Neural progenitor cell (in vitro differentiated cells): ENCODE measurements at regions not wholly inside any gene's neighbourhood (a gene's known extent, or its start where the extent isn't known, plus 50 kb on each side); places are given as distances from the start of the nearest gene placed in this dataset.
A peak's percentile ranks its signal among the peaks of the same experiment; 100 is the strongest.

Experiments
- DNase-seq: peaks from one replicate; pipeline ENCODE4 v3.0.0-alpha.2; 2016; ENCODE audit warnings: low spot score
- H2AFZ ChIP-seq: fragments of 200-600 bp; sonication (generic); replicated peaks from 2 replicates; pipeline ENCODE4 v1.6.1; 2016; ENCODE audit warnings: antibody characterized with exemption
- H3F3A ChIP-seq: fragments of 200-600 bp; sonication (generic); 2 replicates; pipeline ENCODE4 v1.6.1; 2016; ENCODE audit warnings: antibody characterized with exemption, low read depth
- H3K27ac ChIP-seq: fragments of 200-600 bp; sonication (generic); 2 replicates; pipeline ENCODE4 v1.5.1; 2016; ENCODE audit warnings: mild to moderate bottlenecking
- H3K27me3 ChIP-seq: fragments of 200-600 bp; sonication (generic); 2 replicates; pipeline ENCODE4 v1.6.1; 2016; ENCODE audit warnings: mild to moderate bottlenecking, moderate library complexity
- H3K36me3 ChIP-seq: fragments of 200-600 bp; sonication (generic); 2 replicates; pipeline ENCODE4 v1.5.1; 2016
- H3K4me1 ChIP-seq: fragments of 200-600 bp; sonication (generic); 2 replicates; pipeline ENCODE4 v1.6.1; 2016; ENCODE audit warnings: mixed run types
- H3K4me2 ChIP-seq: fragments of 200-600 bp; sonication (generic); 2 replicates; pipeline ENCODE4 v1.6.1; 2016
- H3K4me3 ChIP-seq: fragments of 200-600 bp; sonication (generic); 2 replicates; pipeline ENCODE4 v1.5.1; 2016
- H3K79me2 ChIP-seq: fragments of 200-600 bp; sonication (generic); 2 replicates; pipeline ENCODE4 v1.6.1; 2016; ENCODE audit warnings: low read depth
- H3K9ac ChIP-seq: fragments of 200-600 bp; sonication (generic); 2 replicates; pipeline ENCODE4 v1.6.1; 2016
- H3K9me3 ChIP-seq: fragments of 200-600 bp; sonication (generic); 2 replicates; pipeline ENCODE4 v1.5.1; 2016; ENCODE audit warnings: low read depth
- H4K20me1 ChIP-seq: fragments of 200-600 bp; sonication (generic); 2 replicates; pipeline ENCODE4 v1.6.1; 2016; ENCODE audit warnings: low read depth
- H3K27ac Mint-ChIP-seq: 3 replicates; pipeline ENCODE4 v1.8.0; 2021; ENCODE audit warnings: mixed read lengths
- H3K27me3 Mint-ChIP-seq: 2 replicates; pipeline ENCODE4 v1.8.0; 2022; ENCODE audit warnings: low read depth, mild to moderate bottlenecking, inconsistent platforms, moderate library complexity, mixed read lengths; ENCODE audit not compliant: insufficient read depth
- H3K36me3 Mint-ChIP-seq: 3 replicates; pipeline ENCODE4 v1.8.0; 2021; ENCODE audit warnings: mixed read lengths
- H3K4me1 Mint-ChIP-seq: 3 replicates; pipeline ENCODE4 v1.8.0; 2021; ENCODE audit warnings: mixed read lengths
- H3K4me3 Mint-ChIP-seq: 3 replicates; pipeline ENCODE4 v1.8.0; 2021; ENCODE audit warnings: mild to moderate bottlenecking, moderate library complexity, mixed read lengths
- H3K9me3 Mint-ChIP-seq: 3 replicates; pipeline ENCODE4 v1.8.0; 2020; ENCODE audit warnings: mixed read lengths
- CTCF ChIP-seq: fragments of 200-600 bp; sonication (generic); IDR thresholded peaks from 2 replicates; pipeline ENCODE4 v1.5.1; 2017; ENCODE audit warnings: antibody characterized with exemption, mild to moderate bottlenecking
- EZH2 ChIP-seq: fragments of 200-600 bp; sonication (generic); IDR thresholded peaks from 2 replicates; pipeline ENCODE4 v1.6.1; 2017; ENCODE audit warnings: antibody characterized with exemption, mild to moderate bottlenecking, moderate library complexity
- EZH2phosphoT487 ChIP-seq: fragments of 200-600 bp; sonication (generic); IDR thresholded peaks from 2 replicates; pipeline ENCODE4 v1.6.1; 2017; ENCODE audit warnings: antibody characterized with exemption

- peak; percentile 31 for DNase-seq
- no peaks in the 10 kb centered on the region for H3F3A ChIP-seq
- Mint-ChIP-seq H3K27me3 (peaks cover 15% of the 10 kb centered on the region), H3K4me1 (peaks cover 41% of the 10 kb centered on the region), H3K4me3 (no peak overlapping the region), H3K27ac (no peak overlapping the region), H3K9me3 (peaks cover 2% of the 10 kb centered on the region), H3K36me3 (no peaks in the 10 kb centered on the region)
- H3K4me3 ChIP-seq: no peak overlapping the region
- H2AFZ ChIP-seq: no peak overlapping the region
- no peaks in the 10 kb centered on the region for H4K20me1 ChIP-seq
- no peaks in the 10 kb centered on the region for H3K79me2 ChIP-seq
- no peak overlapping the region for H3K9ac ChIP-seq
- no peak overlapping the region for H3K27ac ChIP-seq
- H3K36me3 ChIP-seq: no peaks in the 10 kb centered on the region
- no peaks in the 10 kb centered on the region for H3K9me3 ChIP-seq
- no peak for TF ChIP-seq EZH2phosphoT487
- no peak for TF ChIP-seq EZH2
- no peak for TF ChIP-seq CTCF
- H3K4me2 ChIP-seq: no peak overlapping the region
- H3K27me3 ChIP-seq: no peaks in the 10 kb centered on the region
- peaks cover 34% of the 10 kb centered on the region for H3K4me1 ChIP-seq
Measured at GRCh38 chr2:136444323-136444722, 321.0 kb upstream of the THSD7B start.

- no peak overlapping the region for H3K9ac ChIP-seq
- H3K9me3 ChIP-seq: no peaks in the 10 kb centered on the region
- H2AFZ ChIP-seq: no peak overlapping the region
- Mint-ChIP-seq H3K4me3 (no peak overlapping the region), H3K4me1 (peaks cover 43% of the 10 kb centered on the region), H3K27me3 (peaks cover 17% of the 10 kb centered on the region), H3K9me3 (peaks cover 2% of the 10 kb centered on the region), H3K27ac (no peak overlapping the region), H3K36me3 (no peaks in the 10 kb centered on the region)
- no peak for TF ChIP-seq EZH2
- no peak for TF ChIP-seq CTCF
- TF ChIP-seq EZH2phosphoT487: no peak
- no peak for DNase-seq
- H4K20me1 ChIP-seq: no peaks in the 10 kb centered on the region
- H3K79me2 ChIP-seq: no peaks in the 10 kb centered on the region
- no peak overlapping the region for H3K27ac ChIP-seq
- H3F3A ChIP-seq: no peaks in the 10 kb centered on the region
- no peak overlapping the region for H3K4me3 ChIP-seq
- no peaks in the 10 kb centered on the region for H3K36me3 ChIP-seq
- H3K4me2 ChIP-seq: no peak overlapping the region
- peaks cover 39% of the 10 kb centered on the region for H3K4me1 ChIP-seq
- no peaks in the 10 kb centered on the region for H3K27me3 ChIP-seq
Measured at GRCh38 chr2:136443661-136444060, 321.7 kb upstream of the THSD7B start.

- Histone ChIP-seq H3F3A (no peaks in the 10 kb centered on the region), H3K4me2 (no peak overlapping the region), H3K27ac (no peak overlapping the region), H3K27me3 (no peaks in the 10 kb centered on the region), H3K79me2 (no peaks in the 10 kb centered on the region), H3K9me3 (no peaks in the 10 kb centered on the region), H3K36me3 (no peaks in the 10 kb centered on the region), H3K9ac (no peak overlapping the region), H4K20me1 (no peaks in the 10 kb centered on the region), H2AFZ (no peak overlapping the region), H3K4me1 (peaks cover 45% of the 10 kb centered on the region), H3K4me3 (no peak overlapping the region)
- Mint-ChIP-seq H3K36me3 (no peaks in the 10 kb centered on the region), H3K27ac (no peak overlapping the region), H3K4me1 (peaks cover 43% of the 10 kb centered on the region), H3K27me3 (peaks cover 11% of the 10 kb centered on the region), H3K4me3 (peak overlapping the region; percentile 31), H3K9me3 (peaks cover 2% of the 10 kb centered on the region)
- TF ChIP-seq EZH2phosphoT487: no peak
- TF ChIP-seq EZH2: no peak
- TF ChIP-seq CTCF: no peak
- DNase-seq: peak; percentile 49
Measured at GRCh38 chr2:136441979-136442714, 323.2 kb upstream of the THSD7B start.
